ENCODE measurements at regions not wholly inside any gene's neighbourhood (a gene's known extent, or its start where the extent isn't known, plus 50 kb on each side); places are given as distances from the start of the nearest gene placed in this dataset.

DNA sequence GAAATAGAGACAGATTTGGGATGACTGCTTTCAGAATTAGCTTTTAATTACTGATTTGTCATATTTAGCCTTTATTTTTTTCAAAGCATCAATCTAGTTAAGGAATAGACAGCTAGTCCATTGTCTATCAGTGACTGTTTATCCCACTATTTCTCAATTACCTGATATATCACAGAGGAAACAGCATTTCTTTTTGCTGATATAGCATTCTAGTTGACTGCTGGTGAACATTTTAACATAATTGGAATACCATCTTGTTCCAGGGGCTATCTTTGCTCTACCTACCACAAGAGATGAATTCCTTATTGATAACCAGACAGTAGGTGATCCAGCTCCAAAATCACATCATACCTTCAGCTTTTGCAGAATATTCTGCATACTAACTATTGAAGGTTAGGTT, 982.7 kb downstream of the SQOR start:
- Histone ChIP-seq H4K91ac (replicated peaks; ENCODE audit: insufficient read length, low read length) (no peak overlapping the region), H3K9me3 (ENCODE audit: insufficient read depth in 2 of 2, low read depth in 1 of 2, low read length in 1 of 2) (peaks cover 2 to 8% of the 10 kb centered on the region in 2 experiments; a peak in 2 of 4 replicates), H3K4me1 (replicated peaks in 1 of 4; ENCODE audit: control insufficient read depth in 3 of 4, insufficient read depth in 4 of 4, low read length in 3 of 4) (no peaks in the 10 kb centered on the region), H2BK120ac (replicated peaks; ENCODE audit: low read depth, low read length) (no peak overlapping the region), H3K56ac (replicated peaks; ENCODE audit: insufficient read length, low read depth, low read length) (no peak overlapping the region), H4K20me1 (replicated peaks in 1 of 2; ENCODE audit: control insufficient read depth in 1 of 2, insufficient read depth in 2 of 2, low read length in 2 of 2) (no peaks in the 10 kb centered on the region), H3K18ac (ENCODE audit: extremely low read depth, low read length) (no peak overlapping the region), H2BK20ac (ENCODE audit: low read length) (no peak overlapping the region), H3K4me3 (ENCODE audit: extremely low read depth in 1 of 4, insufficient read depth in 2 of 4, low read depth in 3 of 4, low read length in 4 of 4) (no peak overlapping the region), H2BK12ac (ENCODE audit: low read depth, low read length) (no peak overlapping the region), H3K9ac (replicated peaks in 1 of 4; ENCODE audit: extremely low read depth in 1 of 4, low read depth in 3 of 4, low read length in 3 of 4) (no peak overlapping the region), H2BK15ac (ENCODE audit: low read length) (no peak overlapping the region), H4K8ac (ENCODE audit: extremely low read depth, insufficient read depth, low read length) (no peak overlapping the region), H3K23me2 (ENCODE audit: low read depth, low read length) (no peaks in the 10 kb centered on the region), H4K5ac (ENCODE audit: insufficient read length, low read depth, low read length) (no peak overlapping the region), H2BK5ac (ENCODE audit: low read depth, low read length) (no peak overlapping the region), H3K4ac (replicated peaks; ENCODE audit: insufficient read length, low read depth, low read length) (no peak overlapping the region), H3K27ac (ENCODE audit: low read depth, low read length) (no peak overlapping the region), H3K36me3 (ENCODE audit: control insufficient read depth in 2 of 4, insufficient read depth in 4 of 4, low read length in 3 of 4) (no peaks in the 10 kb centered on the region), H3K79me2 (ENCODE audit: control insufficient read depth in 1 of 2, insufficient read depth in 2 of 2, low read length in 2 of 2) (no peaks in the 10 kb centered on the region), H2AFZ (ENCODE audit: low read length) (no peak overlapping the region), H3K79me1 (ENCODE audit: low read depth, low read length) (no peaks in the 10 kb centered on the region), H3K14ac (ENCODE audit: insufficient read length) (no peak overlapping the region), H2AK5ac (ENCODE audit: low read depth, low read length) (no peak overlapping the region), H3K23ac (ENCODE audit: insufficient read length) (no peak overlapping the region), H3K27me3 (replicated peaks in 1 of 4; ENCODE audit: control insufficient read depth in 3 of 4, extremely low read depth in 1 of 4, insufficient read depth in 3 of 4, low read length in 3 of 4) (peaks cover 0 to 1% (median 0%) of the 10 kb centered on the region in 4 experiments; a peak in 1 of 7 replicates), H3K4me2 (ENCODE audit: insufficient read depth in 1 of 2, low read depth in 2 of 2, low read length in 2 of 2) (no peak overlapping the region)
- POLR2A ChIA-PET (ENCODE audit: partially characterized antibody), result no interaction called here
- no peak for TF ChIP-seq HDAC2 (IDR thresholded peaks at IDR 0.05; ENCODE audit: borderline replicate concordance in 1 of 2, low read depth in 2 of 2, low read length in 2 of 2)
- TF ChIP-seq, protein P1, sequence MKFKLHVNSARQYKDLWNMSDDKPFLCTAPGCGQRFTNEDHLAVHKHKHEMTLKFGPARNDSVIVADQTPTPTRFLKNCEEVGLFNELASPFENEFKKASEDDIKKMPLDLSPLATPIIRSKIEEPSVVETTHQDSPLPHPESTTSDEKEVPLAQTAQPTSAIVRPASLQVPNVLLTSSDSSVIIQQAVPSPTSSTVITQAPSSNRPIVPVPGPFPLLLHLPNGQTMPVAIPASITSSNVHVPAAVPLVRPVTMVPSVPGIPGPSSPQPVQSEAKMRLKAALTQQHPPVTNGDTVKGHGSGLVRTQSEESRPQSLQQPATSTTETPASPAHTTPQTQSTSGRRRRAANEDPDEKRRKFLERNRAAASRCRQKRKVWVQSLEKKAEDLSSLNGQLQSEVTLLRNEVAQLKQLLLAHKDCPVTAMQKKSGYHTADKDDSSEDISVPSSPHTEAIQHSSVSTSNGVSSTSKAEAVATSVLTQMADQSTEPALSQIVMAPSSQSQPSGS (IDR thresholded peaks at IDR 0.05; ENCODE audit: low read length), result no peak
- TF ChIP-seq JUND (IDR thresholded peaks at IDR 0.05; ENCODE audit: low read length), result no peak
- no peak for TF ChIP-seq BCL11A (IDR thresholded peaks at IDR 0.05; ENCODE audit: low read depth in 2 of 2, low read length in 2 of 2)
- no peak for TF ChIP-seq CBX8 (IDR thresholded peaks at IDR 0.05; ENCODE audit: borderline replicate concordance, low read depth, low read length)
- TF ChIP-seq, protein P2, sequence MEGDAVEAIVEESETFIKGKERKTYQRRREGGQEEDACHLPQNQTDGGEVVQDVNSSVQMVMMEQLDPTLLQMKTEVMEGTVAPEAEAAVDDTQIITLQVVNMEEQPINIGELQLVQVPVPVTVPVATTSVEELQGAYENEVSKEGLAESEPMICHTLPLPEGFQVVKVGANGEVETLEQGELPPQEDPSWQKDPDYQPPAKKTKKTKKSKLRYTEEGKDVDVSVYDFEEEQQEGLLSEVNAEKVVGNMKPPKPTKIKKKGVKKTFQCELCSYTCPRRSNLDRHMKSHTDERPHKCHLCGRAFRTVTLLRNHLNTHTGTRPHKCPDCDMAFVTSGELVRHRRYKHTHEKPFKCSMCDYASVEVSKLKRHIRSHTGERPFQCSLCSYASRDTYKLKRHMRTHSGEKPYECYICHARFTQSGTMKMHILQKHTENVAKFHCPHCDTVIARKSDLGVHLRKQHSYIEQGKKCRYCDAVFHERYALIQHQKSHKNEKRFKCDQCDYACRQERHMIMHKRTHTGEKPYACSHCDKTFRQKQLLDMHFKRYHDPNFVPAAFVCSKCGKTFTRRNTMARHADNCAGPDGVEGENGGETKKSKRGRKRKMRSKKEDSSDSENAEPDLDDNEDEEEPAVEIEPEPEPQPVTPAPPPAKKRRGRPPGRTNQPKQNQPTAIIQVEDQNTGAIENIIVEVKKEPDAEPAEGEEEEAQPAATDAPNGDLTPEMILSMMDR (IDR thresholded peaks at IDR 0.05; ENCODE audit: control extremely low read depth in 1 of 3, insufficient read depth in 1 of 3, low read depth in 1 of 3, low read length in 3 of 3), result no peak
- TF ChIP-seq, protein P3, sequence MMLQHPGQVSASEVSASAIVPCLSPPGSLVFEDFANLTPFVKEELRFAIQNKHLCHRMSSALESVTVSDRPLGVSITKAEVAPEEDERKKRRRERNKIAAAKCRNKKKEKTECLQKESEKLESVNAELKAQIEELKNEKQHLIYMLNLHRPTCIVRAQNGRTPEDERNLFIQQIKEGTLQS (IDR thresholded peaks at IDR 0.05; ENCODE audit: insufficient read depth, low read depth, low read length), result no peak
- no peak for TF ChIP-seq BACH1 (IDR thresholded peaks at IDR 0.05; ENCODE audit: low read length)
- TF ChIP-seq SP2 (IDR thresholded peaks at IDR 0.05; ENCODE audit: low read length), result no peak
- TF ChIP-seq FOSL1 (IDR thresholded peaks at IDR 0.05; ENCODE audit: insufficient read depth, low read depth, low read length), result no peak
- TF ChIP-seq SRF (IDR thresholded peaks at IDR 0.05; ENCODE audit: low read depth, low read length), result no peak
- CTCF ChIA-PET (ENCODE audit: partially characterized antibody), result no interaction called here
- no peak for DNase-seq (ENCODE audit: low read depth in 1 of 2, low spot score in 2 of 2)
- FAIRE-seq, result no peak

Measured in H1 (cell line).